Endodermal cell (in vitro differentiated cells): ENCODE measurements at regions not wholly inside any gene's neighbourhood (a gene's known extent, or its start where the extent isn't known, plus 50 kb on each side); places are given as distances from the start of the nearest gene placed in this dataset.

Source experiments
- DNase-seq: peaks from one replicate; pipeline ENCODE4 v3.0.0-alpha.2; 2017
- H3K27ac ChIP-seq: 2 replicates; pipeline ENCODE4 v1.5.1; 2013; ENCODE audit warnings: mild to moderate bottlenecking, low read depth, low read length, moderate library complexity
- H3K27me3 ChIP-seq: 2 replicates; pipeline ENCODE4 v1.6.1; 2013; ENCODE audit warnings: mild to moderate bottlenecking, low read length, moderate library complexity; ENCODE audit not compliant: insufficient read depth, control insufficient read depth, poor library complexity, severe bottlenecking
- H3K36me3 ChIP-seq: 2 replicates; pipeline ENCODE4 v1.7.0; 2013; ENCODE audit warnings: mild to moderate bottlenecking, low read length, moderate library complexity; ENCODE audit not compliant: control insufficient read depth, insufficient read depth
- H3K4me1 ChIP-seq: one replicate; pipeline ENCODE4 v1.7.0; 2013; ENCODE audit warnings: low read length; ENCODE audit not compliant: control insufficient read depth, insufficient read depth
- H3K4me3 ChIP-seq: 2 replicates; pipeline ENCODE4 v1.5.1; 2013; ENCODE audit warnings: mild to moderate bottlenecking, low read length, moderate library complexity
- H3K9ac ChIP-seq: 2 replicates; pipeline ENCODE4 v1.6.1; 2013; ENCODE audit warnings: mild to moderate bottlenecking, low read length, moderate library complexity; ENCODE audit not compliant: poor library complexity, severe bottlenecking; ENCODE audit errors: extremely low read depth
- H3K9me3 ChIP-seq: 2 replicates; pipeline ENCODE4 v1.6.1; 2013; ENCODE audit warnings: mild to moderate bottlenecking, low read length, moderate library complexity; ENCODE audit not compliant: control insufficient read depth
- H3K27ac Mint-ChIP-seq: 2 replicates; pipeline ENCODE4 v1.8.0; 2020; ENCODE audit warnings: mixed read lengths
- H3K27me3 Mint-ChIP-seq: 2 replicates; pipeline ENCODE4 v1.8.0; 2021; ENCODE audit warnings: mild to moderate bottlenecking, mixed read lengths; ENCODE audit not compliant: insufficient read depth
- H3K36me3 Mint-ChIP-seq: 2 replicates; pipeline ENCODE4 v1.8.0; 2020; ENCODE audit warnings: low read depth, mixed read lengths
- H3K4me1 Mint-ChIP-seq: 2 replicates; pipeline ENCODE4 v1.8.0; 2020; ENCODE audit warnings: mixed read lengths
- H3K4me3 Mint-ChIP-seq: 2 replicates; pipeline ENCODE4 v1.8.0; 2020; ENCODE audit warnings: mild to moderate bottlenecking, moderate library complexity, mixed read lengths
- H3K9me3 Mint-ChIP-seq: 2 replicates; pipeline ENCODE4 v1.8.0; 2020; ENCODE audit warnings: mild to moderate bottlenecking, mixed read lengths
- CTCF ChIP-seq: fragments of 200-600 bp; sonication (generic); conservative IDR thresholded peaks from 2 replicates; pipeline ENCODE4 v1.5.0; 2021; ENCODE audit warnings: antibody characterized with exemption, mild to moderate bottlenecking
- WGBS, 2 experiments: methylation state at CpG; one replicate each; pipeline versions ENCODE4 v1.1.5 to v1.1.7; 2013; ENCODE audit warnings: missing lambda C conversion rate in 2 of 2, mixed read lengths in 1 of 2; ENCODE audit not compliant: insufficient coverage in 1 of 2, insufficient read length in 1 of 2; 5-methylcytosine and 5-hydroxymethylcytosine counted together

DNA sequence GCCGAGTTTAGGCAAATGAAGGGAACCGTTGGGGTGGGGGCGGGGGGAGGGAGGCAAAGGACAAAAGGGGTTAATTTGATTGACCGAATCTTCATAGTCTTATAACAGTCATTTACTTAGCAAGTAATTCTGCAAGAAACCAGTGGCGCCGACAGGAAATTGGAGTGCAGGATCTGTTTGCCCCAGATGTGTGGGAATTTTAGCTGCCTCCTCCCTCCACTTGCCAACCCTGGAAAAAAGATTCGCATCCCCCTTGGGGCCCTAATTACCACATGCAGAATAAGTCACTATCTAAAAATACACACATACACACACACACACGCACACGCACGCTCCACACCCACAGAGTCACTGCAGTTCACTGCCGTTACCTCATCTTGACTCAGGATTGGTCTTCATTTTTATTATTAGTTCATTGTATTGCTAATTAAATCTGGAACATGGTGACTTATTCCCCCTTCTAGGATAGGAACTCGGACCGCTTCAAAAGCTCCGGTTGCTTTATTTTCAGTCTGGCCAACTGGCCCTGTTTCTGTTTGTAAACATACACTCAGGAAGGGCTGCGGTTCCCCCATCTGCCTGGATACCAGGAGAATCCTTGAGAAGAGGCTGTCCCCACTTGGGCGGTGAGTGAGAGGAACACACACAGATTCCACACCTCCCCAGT lies 241.6 kb upstream of the SALL1 start:
- 55 to 60% methylated on average over 8 to 16 of the region's 16 CpGs for WGBS, 2 experiments
- TF ChIP-seq CTCF = no peak
- peaks cover 13% of the 10 kb centered on the region for H3K9me3 Mint-ChIP-seq
- Histone ChIP-seq H3K9me3 (peaks cover 17% of the 10 kb centered on the region), H3K27ac (peak overlapping the region; percentile 76), H3K27me3 (no peaks in the 10 kb centered on the region), H3K36me3 (no peaks in the 10 kb centered on the region), H3K4me1 (peaks cover 4% of the 10 kb centered on the region), H3K9ac (no peak overlapping the region), H3K4me3 (no peak overlapping the region)
- DNase-seq = peak; percentile 54
- H3K27ac Mint-ChIP-seq = peak overlapping the region; percentile 85
- H3K4me3 Mint-ChIP-seq = peak overlapping the region; percentile 13
- H3K4me1 Mint-ChIP-seq = peaks cover 31% of the 10 kb centered on the region
- no peaks in the 10 kb centered on the region for H3K27me3 Mint-ChIP-seq
- peaks cover 2% of the 10 kb centered on the region for H3K36me3 Mint-ChIP-seq

DNA sequence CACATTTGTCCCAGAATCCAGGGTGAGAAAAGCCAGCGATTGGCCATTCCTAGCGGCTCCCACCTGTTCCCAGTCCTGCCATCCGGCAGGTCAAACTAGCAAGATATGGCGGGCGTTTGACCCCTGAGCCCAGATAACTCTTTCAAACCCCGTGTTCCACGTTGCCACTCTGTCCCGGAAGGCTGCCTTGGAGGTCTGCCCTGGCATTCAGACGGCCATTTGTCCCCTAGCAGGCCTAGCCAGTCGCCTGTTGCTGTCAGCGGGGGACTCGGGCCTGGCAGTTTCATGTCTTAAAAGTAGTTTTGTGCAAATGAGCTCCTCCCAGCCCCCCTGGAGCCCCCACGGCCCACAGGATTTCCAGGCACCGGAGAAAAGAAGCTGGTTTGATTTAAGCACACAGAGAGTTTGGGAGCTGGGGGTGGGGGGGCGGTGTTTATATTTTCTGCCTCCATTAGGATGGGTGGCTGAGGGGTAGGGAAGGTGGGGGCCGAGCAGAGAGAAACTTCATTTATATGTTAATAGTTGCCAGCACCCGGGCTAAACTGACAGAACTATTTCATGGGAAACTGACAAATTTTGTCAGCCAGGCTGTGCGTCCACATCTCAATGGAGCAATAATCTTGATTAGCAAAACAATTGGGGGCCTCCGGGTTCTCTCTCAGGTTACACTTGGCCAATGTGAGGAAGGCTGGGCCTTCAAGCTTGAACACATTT lies 240.9 kb upstream of the SALL1 start:
- H3K9ac ChIP-seq = no peak overlapping the region
- H3K4me1 ChIP-seq = peaks cover 4% of the 10 kb centered on the region
- Mint-ChIP-seq H3K27ac (peak overlapping the region; percentile 85), H3K9me3 (peaks cover 13% of the 10 kb centered on the region), H3K27me3 (no peaks in the 10 kb centered on the region), H3K36me3 (peaks cover 2% of the 10 kb centered on the region), H3K4me3 (peak overlapping the region; percentile 34), H3K4me1 (peaks cover 31% of the 10 kb centered on the region)
- H3K9me3 ChIP-seq = peaks cover 17% of the 10 kb centered on the region
- H3K36me3 ChIP-seq = no peaks in the 10 kb centered on the region
- peak; percentile 90 for DNase-seq
- TF ChIP-seq CTCF = no peak
- H3K27ac ChIP-seq = peak overlapping the region; percentile 76
- no peak overlapping the region for H3K4me3 ChIP-seq
- WGBS, 2 experiments = 14 to 36% methylated on average over 11 to 19 of the region's 19 CpGs
- H3K27me3 ChIP-seq = no peaks in the 10 kb centered on the region

DNA sequence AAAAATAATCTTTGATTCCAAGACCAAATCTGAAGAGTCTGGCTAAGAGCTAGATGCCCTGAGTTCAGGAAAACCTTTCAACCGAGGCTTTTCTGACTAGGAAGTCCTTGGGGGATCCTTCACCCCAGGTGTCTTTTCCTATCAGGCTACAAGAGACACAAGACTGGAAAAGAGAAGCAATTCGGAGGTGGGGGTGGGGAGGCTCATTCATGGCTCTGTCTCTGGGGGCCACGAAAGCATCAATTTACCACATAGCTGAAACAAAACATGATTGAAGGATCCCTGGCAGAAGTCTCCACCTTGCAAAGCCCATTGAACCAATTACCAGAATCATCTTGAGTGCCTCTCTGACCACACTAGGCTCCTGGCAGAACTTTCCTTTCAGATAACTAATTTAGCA lies 239.8 kb upstream of the SALL1 start:
- no peak overlapping the region for H3K9ac ChIP-seq
- peaks cover 17% of the 10 kb centered on the region for H3K9me3 ChIP-seq
- H3K27ac ChIP-seq = no peak overlapping the region
- H3K27ac Mint-ChIP-seq = no peak overlapping the region
- H3K27me3 Mint-ChIP-seq = no peaks in the 10 kb centered on the region
- peaks cover 2% of the 10 kb centered on the region for H3K36me3 Mint-ChIP-seq
- no peak for DNase-seq
- H3K4me3 ChIP-seq = no peak overlapping the region
- TF ChIP-seq CTCF = no peak
- peaks cover 37% of the 10 kb centered on the region for H3K4me1 Mint-ChIP-seq
- H3K36me3 ChIP-seq = no peaks in the 10 kb centered on the region
- 56 to 61% methylated on average over 1 to 3 of the region's 3 CpGs for WGBS, 2 experiments
- H3K4me1 ChIP-seq = peaks cover 4% of the 10 kb centered on the region
- H3K27me3 ChIP-seq = no peaks in the 10 kb centered on the region
- no peak overlapping the region for H3K4me3 Mint-ChIP-seq
- peaks cover 13% of the 10 kb centered on the region for H3K9me3 Mint-ChIP-seq
